ENCODE measurements at regions not wholly inside any gene's neighbourhood (a gene's known extent, or its start where the extent isn't known, plus 50 kb on each side); places are given as distances from the start of the nearest gene placed in this dataset.

GRCh38 chr6:144895313-144896278 is 610.5 kb downstream of the UTRN start:
- TF ChIP-seq EP300 (IDR thresholded peaks at IDR 0.05) = no peak
- TF ChIP-seq CTCF (IDR thresholded peaks at IDR 0.05) = no peak
- no peak for TF ChIP-seq POLR2A (IDR thresholded peaks at IDR 0.05)

Measured in upper lobe of left lung (tissue), 4 donors.